Non-pigmented ciliary epithelial cell (primary cell): ENCODE measurements at regions not wholly inside any gene's neighbourhood (a gene's known extent, or its start where the extent isn't known, plus 50 kb on each side); places are given as distances from the start of the nearest gene placed in this dataset.

Source experiments
- DNase-seq: peaks from one replicate; pipeline ENCODE4 v3.0.0-alpha.2; 2010; ENCODE audit warnings: low read depth

DNA sequence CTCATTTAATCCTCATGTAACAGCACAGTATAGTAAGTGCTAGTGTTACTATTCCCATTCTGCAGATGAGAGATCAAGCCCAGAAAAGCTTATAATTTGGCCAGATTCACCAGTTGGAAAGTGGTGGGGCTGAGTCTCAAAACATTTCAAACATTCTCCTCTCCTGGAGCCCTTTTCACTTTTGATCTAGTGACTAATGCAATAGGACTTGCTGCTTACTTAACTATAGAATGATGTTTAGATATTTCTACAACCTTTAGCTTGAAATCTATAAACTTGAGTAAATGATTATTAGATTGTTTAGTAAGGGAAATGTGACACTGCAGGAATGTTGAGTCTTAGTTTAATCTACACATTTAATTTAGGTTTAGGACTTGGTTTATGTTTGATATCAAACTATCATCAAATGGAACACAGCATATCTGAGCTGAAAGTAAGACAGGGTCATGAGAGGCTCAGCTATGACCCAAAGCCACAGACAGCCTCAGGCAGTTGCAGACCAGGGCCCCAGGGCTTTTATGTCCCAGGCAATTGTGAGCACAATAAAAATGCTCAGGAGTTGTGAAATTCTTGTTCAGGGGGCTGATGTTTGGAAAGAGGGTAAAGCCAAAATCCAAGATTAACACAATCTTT lies 199.5 kb upstream of the HS3ST1 start:
- DNase-seq: no peak

DNA sequence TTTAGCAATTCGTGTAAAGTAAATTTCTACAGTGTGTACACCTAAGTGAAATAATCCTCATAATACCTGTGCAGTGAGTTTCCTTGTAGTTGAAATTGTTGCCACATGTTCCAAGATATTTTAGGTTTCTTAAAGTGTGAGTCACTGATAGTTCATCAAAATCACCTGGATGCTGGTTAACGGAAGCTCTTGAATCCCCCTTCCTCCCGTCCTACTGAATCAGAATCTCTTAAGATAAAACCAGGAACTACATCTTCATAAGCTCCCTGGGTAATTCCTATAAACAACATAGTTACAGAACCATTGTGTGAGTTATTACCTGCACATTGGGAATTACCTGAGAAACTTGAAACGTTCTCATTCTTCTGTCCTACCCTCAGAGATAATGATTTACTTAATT lies 197.4 kb upstream of the HS3ST1 start:
- no peak for DNase-seq

DNA sequence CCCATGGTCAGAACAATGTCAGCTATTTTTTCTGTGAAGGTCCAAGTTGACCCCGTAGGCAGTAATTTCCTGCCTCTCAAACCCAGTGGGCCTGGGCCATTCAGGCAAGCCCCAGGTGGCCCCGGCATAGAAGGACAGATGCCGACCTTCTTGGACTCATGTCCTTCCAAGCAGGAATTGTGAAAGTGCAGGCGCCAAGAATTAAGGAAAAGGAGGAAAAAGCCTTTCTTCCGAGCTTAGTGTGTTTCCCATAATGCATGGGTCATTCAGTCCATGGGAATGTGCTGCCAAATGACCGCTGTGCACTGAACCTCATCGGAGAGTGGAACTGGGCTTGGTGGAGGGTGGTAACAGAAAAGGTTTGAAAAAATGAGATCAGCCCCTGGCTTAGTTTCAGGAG lies 196.5 kb upstream of the HS3ST1 start:
- no peak for DNase-seq

DNA sequence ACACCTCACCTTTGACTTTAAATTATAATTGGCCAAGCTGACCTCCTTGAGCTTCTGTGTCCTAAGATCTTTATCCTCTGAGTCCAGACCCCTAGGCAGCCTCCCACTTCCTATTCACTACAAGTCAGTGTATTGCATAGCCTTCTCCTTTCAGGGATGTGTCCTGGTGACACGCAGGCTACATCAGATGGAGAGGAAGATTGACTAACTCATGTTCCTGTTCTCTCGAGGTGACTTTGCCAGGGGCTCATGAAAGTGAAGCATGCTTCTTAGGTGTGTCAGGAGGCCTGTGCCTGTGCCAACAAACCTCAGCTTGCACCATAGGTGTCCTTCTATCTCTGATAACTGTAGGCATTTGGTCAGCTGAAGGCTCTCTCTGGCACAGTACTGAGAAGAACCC lies 195.7 kb upstream of the HS3ST1 start:
- no peak for DNase-seq

DNA sequence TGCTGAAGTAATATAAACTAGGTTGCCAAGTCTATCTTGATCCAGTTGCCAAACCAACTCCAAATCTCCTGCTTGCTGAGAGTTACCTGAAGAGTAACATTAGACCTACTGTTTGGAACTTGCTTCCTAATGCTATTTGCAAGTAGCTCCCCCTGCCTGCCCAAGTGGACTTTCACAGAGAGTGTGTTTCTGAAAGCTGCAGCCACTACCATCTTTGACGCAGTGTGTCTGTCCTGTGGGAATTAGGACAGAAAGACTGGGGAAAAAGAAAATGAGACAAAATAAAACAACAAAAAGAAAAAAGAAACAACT lies 195.0 kb upstream of the HS3ST1 start:
- DNase-seq: no peak

DNA sequence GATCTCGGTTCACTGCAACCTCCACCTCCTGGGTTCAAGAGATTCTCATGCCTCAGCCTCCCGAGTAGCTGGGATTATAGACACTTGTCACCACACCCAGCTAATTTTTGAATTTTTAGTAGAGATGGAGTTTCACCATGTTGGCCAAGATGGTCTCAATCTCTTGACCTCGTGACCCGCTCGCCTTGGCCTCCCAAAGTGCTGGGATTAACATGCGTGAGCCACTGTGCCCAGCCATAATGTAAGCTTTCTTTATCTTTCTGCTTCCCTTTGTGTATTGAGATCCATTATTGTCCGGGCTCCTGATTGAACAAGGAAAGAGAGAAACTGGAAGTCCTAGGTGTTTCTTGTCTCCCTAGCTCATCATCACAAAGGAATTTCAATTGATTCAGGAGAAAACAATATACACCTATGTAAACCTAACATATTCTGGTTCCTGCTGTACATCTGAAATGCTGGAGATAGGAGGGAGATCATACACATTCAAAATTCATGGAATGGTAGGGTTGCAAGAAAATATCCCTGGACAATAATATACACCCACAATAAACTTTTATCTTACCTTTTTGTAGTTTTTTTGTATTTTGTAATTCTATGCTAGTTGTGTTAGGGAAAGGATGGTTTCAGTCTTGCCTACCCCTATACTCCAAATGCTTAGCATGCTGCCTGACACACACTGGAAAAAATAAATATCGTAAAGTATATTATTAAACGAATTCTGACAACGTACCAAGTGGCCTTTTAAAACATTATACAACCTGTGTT lies 194.4 kb upstream of the HS3ST1 start:
- DNase-seq: no peak

DNA sequence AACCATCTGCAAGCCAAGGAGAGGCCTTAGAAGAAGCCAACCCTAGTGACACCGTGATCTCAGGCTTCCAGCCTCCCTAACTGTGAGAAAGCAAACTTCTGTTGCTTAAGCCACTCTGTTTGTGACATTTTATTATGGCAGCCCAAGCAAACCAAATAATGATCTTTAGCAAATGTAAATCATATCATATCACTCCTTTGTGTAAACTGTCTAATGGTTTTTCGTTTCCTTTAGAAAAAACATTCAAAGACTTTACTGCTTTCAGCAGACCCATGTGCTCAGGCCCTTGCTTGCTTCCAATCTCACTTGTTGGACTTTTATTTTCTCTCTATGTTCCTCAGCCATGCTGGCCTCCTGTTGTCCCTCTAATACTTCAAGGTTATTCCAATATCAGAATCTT lies 192.2 kb upstream of the HS3ST1 start:
- DNase-seq: no peak

DNA sequence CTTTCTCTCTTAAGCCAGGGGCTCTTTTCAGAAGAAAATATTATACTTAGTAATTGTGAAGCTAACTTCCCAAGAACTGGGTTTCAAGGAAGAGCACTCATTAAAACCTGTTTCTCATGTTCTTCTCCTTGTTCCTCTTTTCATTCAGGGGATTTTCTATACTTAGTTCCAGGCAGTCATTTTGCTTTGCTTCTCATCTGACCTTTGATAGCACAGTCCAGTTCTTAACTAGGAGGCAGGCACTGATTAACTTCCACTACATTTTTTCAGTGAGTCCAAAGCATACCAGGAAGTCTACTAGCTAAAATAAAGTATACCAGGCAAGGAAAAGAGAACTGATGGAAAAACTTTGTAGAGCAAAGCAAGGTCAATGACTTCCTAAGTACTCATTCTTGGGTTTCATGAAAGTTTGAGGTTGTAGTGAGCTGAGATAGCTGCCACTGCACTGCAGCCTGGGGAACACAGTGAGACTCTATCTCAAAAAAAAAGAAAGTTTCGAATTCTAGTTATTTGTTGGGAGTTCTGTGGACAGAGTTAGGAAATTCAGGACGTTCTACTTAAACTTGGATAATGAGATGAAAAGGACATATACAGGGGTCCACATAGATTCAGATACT lies 190.1 kb upstream of the HS3ST1 start:
- no peak for DNase-seq

DNA sequence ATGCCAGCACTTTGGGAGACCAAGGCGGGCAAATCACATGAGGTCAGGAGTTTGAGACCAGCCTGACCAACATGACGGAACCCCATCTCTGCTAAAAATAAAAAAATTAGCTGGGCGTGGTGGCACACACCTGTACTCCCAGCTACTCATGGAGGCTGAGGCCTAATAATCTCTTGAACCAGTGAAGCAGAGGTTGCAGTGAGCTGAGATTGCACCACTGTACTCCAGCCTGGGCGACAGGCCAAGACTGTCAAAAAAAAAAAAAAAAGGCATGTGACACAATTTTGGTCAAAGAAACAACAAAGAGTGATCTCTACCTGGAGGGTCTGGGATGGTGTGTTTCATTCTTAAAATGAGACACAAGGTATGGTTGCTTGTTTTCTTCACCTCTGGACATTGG lies 188.2 kb upstream of the HS3ST1 start:
- DNase-seq: no peak

DNA sequence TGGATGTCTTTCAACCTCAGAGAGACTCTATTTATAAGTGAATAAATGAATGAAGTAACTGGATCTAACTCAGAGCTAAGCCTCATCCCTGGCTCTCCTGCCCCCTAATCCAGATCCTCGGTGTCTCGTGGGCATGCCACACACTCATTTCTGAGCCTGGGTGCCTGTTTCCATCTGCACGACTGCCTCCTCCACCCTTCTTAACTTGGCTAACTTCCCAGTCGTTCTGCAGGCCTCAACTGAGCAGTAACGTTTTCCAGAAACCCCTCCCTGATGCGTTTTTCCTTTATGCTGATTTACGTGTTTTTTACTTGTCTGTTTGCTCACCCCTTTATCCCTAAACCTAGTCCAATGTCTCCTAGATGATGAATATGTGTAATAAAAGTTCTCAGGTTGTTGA lies 186.9 kb upstream of the HS3ST1 start:
- no peak for DNase-seq

DNA sequence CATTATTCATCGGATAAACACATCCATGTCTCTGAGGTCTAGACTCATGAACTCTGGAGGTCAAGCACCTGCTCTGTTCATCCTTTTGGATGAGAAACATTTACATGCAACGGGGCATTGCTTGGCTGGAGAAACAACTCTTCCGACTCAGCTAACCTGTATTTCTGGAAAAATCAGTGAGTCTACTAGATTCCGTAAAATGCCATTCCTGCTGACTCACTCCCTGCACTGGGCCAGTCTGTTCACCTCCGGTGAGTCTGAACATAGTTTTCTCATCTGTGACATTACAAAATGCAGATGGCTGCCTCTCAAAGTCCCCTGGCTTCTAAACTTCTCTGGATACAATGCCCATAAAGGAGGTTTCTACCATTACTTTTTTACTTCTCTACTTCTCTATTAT lies 185.7 kb upstream of the HS3ST1 start:
- no peak for DNase-seq

DNA sequence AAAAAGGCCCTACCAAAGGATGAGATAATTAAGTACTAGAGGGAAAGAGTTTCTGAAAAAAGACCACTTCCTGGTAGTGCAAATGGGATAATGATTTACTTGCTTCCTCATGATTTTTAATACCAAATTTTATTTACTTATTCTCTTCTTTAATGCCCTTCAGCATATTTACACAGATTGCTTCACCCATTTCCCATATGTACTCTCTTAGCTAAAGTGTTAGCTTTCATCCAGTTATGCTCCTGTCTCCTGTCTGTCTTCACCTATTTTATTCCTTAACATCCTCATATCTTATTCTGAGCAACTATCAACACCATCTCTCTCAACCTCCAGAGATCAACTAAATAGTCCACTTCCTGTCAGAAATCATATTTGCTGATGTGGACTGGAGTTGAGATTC lies 183.2 kb upstream of the HS3ST1 start:
- DNase-seq: no peak

DNA sequence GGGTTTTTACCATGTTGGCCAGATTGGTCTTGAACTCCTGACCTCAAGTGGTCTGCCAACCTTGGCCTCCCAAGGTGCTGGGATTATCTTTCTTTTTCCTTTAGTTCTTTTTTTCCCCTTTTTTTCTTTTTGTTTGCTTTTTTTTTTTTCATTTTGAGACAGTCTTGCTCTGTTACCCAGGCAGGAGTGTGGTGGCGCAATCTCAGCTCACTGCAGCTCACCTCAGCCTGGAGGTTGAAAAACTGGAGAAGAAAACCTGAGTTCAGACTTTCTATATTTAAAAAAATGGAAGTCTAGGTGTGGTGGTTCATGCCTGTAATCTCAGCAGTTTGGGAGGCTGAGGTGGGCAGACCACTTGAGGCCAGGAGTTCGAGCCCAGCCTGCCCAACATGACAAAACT lies 181.1 kb upstream of the HS3ST1 start:
- DNase-seq: no peak

DNA sequence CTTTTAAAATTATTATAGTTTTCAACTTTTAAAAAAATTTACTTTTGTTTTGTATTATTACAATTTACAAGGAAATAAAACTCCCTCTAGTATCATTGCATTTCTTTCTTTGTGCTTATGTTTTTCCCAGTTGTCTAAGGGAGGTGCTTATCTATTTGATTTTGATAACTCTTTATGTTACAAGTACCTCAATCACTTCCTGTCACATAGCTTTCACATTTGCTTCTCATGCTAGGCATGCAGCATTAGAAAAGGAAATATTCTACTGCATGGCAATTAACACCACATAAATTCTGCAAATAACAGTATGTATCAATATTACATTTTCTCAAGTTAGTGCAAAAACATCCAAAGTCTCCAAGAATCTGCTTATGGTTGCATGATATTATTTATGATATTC lies 180.3 kb upstream of the HS3ST1 start:
- no peak for DNase-seq

DNA sequence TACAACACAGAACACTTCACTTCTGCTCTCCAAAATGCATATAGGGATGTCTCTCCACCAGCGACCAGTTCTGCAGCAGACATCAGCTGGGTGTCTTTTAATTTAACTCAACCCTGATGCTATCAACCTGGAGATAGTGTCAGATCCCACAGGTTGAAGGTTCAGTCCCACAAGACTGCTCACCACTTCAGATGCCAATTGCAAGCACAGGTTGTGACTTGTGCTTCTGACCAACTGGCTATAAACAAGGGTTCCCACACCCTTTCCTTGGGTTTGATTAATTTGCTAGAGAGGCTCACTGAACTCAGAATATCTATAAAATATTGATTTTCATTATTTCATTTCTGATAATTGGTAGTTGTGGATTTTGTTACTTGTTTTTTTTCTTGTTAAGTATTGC lies 177.4 kb upstream of the HS3ST1 start:
- DNase-seq: no peak

DNA sequence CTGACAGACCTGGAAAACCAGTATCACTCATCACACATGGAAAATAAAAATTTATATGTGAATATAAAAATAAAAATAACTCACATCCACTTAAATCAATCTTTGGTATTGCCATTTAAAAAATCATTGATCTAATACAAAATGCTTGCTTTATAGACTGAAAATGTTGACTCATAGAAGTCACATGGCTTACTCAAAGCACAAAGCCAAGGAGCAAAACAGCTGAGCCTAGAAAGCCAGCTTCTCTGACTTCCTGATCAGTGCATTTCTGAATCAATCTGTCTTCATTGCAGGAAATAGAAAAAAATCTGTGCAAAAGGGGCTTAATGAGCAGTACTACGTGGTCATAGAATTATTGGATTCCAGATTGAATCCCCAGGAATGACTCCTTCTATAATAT lies 176.9 kb upstream of the HS3ST1 start:
- no peak for DNase-seq

DNA sequence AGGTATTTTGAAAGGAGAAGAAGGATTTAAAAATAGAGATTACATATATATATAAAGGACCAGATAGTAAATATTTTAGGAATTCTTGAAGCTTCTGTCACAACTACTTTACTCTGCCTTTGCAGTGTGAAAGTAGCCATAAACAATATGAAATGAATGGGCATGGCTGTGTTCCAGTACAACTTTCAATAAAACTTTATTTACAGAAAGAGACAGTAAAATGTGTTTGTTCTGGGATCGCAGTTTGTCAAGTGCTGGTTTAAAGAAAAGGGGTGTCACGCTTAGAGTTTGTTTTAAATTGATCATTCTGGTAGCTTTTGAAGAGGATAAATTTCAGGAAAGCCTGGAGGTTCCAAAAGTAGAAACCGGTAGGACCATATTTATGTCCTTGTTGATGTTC lies 176.1 kb upstream of the HS3ST1 start:
- no peak for DNase-seq

DNA sequence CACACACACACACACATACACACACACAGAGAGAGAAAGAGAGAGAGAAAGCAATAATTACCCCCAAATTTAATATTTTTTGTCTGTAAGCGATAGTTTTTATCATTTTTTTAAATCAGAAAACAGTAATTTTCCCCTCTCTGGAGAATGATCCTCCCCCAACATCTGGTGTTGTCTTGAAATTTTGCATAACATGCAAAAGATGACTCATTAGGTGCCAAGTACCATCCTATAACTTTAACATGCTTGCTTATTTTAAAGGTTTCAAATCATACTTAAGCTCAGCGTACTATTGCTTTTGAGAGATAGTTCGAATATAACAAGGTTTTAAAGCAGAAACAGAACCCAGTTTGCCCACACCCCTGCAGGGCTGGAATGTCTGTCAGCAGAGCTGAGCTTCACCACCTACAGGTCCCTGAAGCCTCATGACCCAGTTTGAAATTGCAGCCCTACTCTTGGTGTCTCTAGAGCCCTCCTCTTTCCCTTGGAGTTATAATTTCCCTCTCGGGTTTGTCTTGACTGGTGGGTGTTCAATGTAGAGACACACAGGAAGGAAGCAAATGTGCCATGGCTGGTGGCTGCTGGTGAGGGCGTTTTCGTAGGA lies 175.0 kb upstream of the HS3ST1 start:
- no peak for DNase-seq

DNA sequence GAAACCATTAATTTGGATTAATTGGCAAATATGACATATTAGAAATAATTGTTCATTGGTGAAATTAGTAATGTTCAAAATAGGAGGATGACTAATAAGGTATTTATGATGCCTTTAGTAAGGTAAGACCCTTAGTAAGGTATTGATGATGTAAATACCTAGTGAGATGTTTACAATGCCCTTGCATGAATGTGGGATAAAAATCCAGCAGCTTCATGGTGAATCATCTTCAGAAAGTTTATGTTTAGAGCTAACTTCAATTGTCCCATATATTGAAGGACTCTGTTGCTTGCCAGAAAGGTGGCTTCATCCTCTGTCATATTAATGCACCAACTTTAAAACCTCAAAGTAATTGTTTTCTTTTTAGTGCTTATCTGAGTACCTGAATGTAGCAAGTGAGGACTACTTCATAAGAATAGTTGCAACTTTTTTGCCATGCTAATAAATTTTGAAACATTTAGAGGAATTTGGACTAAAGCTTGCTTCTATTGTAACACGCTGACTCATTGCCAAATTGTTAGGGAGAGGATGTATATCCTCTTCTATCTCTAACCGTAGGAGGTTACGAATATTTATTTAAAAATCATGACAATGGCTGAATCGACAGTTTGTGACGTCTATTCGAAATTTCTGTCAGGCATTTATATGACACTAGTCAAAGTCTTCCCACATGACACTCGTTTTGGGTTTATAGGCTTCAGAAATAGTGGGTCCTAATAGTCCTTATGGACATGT lies 174.1 kb upstream of the HS3ST1 start:
- no peak for DNase-seq

DNA sequence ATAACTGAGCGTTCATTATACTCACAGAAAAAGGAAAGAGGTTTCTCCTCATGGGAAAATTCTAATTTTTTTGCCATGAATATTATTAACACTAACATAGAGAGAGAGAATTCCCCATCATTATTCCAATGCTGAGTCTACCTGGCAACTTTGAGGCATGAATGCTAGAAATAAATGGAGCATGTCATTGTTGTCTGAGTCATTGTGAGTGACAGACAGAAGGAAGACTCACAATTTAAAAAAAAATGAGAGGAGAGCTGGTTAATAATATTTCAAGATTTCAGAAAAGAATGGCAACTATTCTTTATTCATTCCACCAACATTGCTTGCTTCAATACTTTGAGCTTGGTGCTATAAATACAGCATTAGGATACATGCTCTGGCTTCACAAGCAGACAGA lies 170.4 kb upstream of the HS3ST1 start:
- no peak for DNase-seq

DNA sequence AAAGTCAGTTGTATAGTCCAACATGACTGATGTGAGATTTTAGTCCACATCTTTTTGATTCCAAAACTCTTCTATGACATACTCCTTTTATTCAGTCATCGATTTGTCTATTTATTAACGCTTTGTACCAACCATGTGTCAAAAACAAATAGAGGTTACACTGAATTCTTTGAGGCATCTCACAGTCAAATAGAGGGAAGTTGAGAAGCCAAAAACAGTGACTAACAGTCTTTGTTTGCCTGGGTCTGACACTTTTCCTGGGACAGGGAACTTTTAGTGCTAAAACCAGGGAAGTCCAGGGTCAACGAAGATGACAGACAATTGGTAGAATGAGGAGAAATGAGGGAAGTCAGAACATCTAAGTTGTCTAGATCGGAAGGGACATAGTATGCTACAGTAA lies 169.9 kb upstream of the HS3ST1 start:
- no peak for DNase-seq

DNA sequence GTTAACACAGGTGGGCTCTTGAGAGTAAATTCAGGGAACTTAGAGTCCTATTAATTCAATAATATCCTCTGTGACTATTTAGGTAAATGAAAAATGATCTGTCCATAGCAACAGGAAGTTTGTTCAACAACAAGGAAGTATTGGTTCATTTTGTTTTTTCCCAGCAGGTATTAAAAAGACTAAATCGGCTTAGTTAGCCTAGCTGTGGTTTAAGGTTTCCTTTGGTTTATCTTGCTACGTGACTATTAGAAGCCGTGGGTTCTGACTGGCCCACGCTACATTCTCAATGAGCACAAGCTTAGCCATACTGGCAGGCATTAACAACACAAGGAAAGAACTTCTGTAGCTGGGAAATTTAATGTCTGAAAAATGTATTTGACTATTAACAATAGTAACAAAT lies 168.8 kb upstream of the HS3ST1 start:
- no peak for DNase-seq

DNA sequence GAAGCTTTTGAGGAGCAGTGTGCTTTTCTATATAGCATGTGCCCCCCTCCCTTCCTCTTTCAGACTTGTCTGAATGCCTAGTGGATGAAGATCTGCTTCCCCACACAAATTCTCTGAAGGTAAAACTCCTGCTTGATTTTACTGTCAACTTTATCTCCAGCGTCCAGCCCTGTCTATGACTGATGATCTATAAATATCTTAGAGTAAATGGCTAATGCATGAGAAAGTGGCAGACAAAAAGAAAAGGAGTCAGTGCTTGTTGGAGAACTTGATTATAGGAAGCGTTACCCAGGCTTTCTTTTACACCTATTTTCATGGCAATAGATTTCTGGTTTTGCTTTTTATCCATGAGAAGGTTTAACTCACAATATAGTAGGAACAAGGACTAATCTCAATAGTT lies 168.3 kb upstream of the HS3ST1 start:
- DNase-seq: no peak
